Muscle of arm (tissue), 1 donor: ENCODE measurements at regions not wholly inside any gene's neighbourhood (a gene's known extent, or its start where the extent isn't known, plus 50 kb on each side); places are given as distances from the start of the nearest gene placed in this dataset.
"Not testable (repeated sequence)": the region's sequence is repeated elsewhere in the genome, so short reads cannot be mapped to it uniquely, and the experiment has no call there.

Experiments
- DNase-seq: peaks from one replicate; pipeline ENCODE4 v3.0.0-alpha.2; 2013

DNA sequence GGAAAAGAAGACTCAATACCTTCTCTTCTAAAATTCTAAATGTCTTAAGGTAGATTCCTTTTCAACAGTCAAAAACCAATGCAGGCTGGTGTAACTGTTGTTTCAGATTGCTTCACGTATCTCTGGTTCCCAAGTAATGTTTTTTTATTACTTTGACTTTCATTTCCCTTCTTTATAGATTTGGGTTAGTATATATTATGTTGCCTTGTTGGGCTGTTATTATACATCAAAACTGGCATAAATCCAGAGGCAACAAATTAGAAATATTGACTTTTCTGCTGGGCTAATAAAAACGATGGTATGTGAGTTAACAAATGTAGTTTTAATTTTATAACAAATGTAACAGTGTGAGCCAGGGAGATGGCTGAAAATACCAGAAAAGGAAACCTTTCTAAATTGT, 444.7 kb upstream of the TENM3 start:
- no peak for DNase-seq

- DNase-seq: no peak
Measured at GRCh38 chr4:181799561-181800069, 443.6 kb upstream of the TENM3 start.

- DNase-seq: no peak
Measured at GRCh38 chr4:181802207-181802606, 441.0 kb upstream of the TENM3 start.

DNA sequence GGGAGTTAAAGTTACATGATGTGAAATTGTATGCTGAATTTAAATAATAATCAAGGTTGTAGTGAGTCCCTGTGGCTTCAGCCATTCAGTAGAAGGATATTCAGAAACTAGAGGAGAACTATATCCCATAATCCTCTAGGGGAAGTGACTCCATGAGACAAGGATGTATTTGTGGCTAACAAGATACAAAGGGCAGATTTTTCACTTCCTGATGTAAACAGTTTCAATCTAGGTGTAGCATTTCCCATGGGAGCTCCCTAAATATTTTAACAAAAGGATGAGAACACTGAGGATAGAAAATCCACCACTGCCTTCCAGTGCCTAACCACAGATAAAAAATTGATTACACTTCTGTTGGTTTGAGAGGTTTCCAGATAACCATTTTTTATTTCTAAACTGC, 435.4 kb upstream of the TENM3 start:
- DNase-seq: no peak

DNA sequence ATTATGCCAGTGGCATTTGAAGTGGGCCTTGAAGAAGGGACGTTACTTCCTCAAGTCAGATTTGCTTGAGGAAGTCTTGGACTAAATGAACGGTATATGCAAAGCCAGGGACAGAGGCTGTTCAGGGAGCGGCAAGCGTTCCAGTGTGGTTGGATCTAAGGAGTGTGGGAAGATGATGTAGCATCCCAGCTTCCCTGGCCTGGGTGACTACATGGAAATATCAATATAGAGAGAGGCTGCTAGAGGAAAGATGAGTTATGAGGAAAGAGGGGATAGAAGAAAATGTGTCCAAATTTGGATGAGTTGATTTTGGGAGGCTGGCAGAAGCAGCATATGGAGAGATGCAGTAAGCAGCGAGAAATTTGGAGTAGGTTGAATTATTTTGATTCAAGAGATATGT, 432.5 kb upstream of the TENM3 start:
- peak; percentile 20 for DNase-seq

- not testable (repeated sequence) for DNase-seq
Measured at GRCh38 chr4:181811550-181811949, 431.7 kb upstream of the TENM3 start.

DNA sequence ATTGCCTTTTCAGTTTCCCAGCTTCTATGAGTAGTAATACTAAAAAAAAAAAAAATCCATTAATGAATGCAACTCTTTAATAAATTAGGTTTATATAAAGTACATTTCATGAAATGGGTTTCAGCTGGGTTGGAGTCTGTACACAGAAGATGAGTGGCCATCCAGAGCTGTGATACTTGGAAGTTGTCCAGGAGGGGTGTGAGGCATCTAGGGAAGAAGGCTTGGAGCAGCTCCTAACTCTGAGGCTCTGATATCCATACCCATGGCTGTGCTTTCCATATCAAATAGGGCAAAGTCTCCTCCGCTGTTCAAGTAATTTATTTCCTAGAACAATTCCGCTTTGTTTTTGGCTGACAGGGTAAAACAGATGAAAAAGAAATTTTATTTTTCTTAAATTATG, 423.3 kb upstream of the TENM3 start:
- no peak for DNase-seq

DNA sequence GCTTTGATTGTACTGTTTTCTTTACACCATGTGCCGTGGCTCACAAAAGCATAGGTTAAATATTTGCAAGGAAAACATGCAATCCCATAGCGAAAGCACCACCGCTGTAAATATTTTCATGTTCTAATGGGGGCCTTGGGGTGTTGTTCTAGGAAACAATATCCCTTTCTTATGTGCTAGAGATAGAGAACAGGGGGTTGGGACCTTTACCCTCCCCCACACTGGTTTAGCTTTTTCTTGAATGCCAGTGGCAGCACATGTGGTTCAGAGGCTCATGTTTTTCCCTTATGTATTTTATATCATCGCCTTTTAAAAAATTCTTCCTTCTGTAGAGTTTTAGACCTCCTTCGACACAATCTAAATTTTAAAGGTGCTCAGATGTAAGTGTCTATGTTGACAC, 422.6 kb upstream of the TENM3 start:
- no peak for DNase-seq

DNA sequence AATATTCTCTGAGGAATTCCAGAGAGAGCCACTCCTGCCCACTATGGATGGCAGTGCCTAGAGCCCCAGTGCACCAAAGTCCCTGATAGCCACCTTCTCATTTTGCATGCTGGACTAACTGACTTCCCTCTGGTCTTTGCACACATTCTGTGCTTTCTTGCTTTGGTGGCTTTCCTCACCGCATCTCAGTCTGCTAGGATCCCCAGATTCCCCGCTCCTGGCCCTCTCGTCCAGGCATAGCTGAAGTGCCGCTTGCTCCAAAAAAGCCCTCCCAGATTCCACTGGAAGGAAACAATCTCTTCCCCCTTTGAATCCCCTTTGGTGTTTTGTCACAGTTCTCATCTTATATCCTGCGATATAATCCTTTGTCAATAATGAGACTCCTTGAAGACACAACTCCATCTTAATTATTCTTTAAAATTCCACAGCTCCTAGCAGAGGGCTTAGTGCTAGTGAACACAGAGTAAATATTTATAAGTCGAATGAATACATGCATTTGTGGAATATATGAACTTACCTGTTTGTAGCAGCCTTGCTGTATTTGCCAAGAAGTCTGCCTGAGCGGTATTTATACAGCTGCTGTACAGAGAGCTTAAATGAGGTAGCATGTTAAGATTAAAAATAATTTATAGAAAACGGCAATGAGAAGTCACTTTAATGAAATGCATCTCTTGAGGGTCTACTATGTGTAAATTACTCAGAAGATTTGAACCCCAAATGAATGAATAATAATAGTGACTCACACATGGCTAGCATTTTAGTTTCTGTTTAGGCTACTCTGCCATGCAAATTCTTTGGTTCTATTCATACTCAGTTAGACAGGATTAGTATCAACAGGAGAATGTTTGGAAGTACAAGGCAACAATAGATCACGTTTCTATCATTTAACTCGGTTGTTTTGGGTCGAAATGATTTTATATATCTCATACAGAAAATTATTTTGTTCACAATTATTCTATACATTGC, 421.9 kb upstream of the TENM3 start:
- DNase-seq: no peak

- no peak for DNase-seq
Measured at GRCh38 chr4:181822005-181822375, 421.2 kb upstream of the TENM3 start.

DNA sequence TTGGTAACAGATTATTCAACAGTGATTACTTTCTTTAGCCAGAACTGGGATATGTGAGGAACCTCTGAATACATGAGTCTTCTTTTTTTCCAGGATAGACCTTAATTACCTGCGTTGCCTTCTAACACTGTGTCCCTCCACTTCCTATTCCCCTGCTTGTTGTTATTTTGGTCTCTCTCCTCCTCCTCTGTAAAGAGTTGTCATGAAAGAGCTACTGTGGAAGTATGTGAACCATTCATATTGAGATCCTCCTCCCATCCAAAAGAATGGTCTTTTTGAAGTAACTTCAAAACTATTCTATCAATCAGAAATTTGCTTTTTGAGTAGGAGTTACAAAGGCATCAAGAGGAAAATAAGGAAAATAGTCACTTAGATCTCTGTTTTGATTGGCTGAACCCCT, 420.0 kb upstream of the TENM3 start:
- DNase-seq: no peak

- DNase-seq: no peak
Measured at GRCh38 chr4:181823645-181824044, 419.6 kb upstream of the TENM3 start.

GRCh38 chr4:181825564-181825963, 417.6 kb upstream of the TENM3 start:
- no peak for DNase-seq

- no peak for DNase-seq
Measured at GRCh38 chr4:181827246-181827645, 416.0 kb upstream of the TENM3 start.

GRCh38 chr4:181830404-181831035, 412.7 kb upstream of the TENM3 start:
- no peak for DNase-seq

DNA sequence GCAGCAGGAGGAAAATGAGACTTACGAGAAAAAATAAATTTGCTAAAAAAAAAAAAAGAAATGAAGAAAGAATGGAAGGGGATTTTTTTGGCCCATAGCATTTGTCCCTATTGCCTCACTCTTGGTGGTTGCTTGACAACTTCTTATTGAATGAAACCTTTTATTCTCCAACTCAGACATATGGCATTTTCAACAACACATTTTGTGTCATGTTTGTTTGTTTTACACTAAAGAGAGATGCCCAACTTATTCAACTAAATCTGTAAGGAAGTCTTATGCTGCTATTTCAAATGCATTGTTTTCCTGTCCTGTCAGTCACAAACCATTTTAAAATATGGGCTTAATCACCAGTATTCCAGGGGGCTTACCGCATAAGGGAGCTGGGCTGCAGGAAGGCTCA, 409.1 kb upstream of the TENM3 start:
- no peak for DNase-seq

- DNase-seq: no peak
Measured at GRCh38 chr4:181835348-181835747, 407.9 kb upstream of the TENM3 start.

DNA sequence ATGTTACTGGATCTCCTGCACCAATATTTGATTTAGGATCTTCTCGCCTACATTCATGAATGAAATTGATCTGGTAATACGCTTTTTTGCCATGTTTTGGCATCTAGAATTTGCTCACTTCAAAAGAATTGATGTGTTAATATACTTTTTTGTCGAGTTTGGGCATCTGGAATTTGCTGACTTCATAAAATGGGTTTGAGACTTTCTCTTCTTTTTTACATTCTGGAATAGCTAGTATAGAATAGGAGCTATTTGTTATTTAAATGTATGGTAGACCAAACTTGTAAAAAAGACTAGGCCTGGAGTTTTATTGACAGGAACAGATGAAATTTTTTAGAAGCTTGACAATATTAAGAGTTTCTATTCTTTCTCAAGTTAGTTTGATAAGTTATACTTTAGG, 404.9 kb upstream of the TENM3 start:
- DNase-seq: no peak

- not testable (repeated sequence) for DNase-seq
Measured at GRCh38 chr4:181843797-181844196, 399.4 kb upstream of the TENM3 start.

- no peak for DNase-seq
Measured at GRCh38 chr4:181845617-181846016, 397.6 kb upstream of the TENM3 start.

DNA sequence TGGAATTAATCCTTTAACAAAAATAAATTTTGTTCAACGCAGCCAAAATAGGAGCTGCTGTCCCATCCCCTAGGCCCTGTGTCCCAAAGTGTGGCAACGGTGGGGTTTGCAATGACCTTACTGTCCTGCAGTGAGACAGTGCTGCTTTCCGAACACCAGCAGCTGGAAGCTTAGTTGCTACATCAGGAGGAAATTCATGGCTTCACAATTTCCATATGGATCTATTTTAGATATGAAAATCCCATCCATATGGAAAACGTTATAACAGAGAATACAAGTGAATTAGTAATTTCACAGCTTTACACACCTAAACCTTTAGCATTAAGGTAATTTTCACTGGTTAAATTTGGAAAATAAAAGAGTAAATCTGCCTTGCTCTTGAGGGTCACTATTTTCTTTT, 396.3 kb upstream of the TENM3 start:
- no peak for DNase-seq

- no peak for DNase-seq
Measured at GRCh38 chr4:181848357-181848756, 394.8 kb upstream of the TENM3 start.

DNA sequence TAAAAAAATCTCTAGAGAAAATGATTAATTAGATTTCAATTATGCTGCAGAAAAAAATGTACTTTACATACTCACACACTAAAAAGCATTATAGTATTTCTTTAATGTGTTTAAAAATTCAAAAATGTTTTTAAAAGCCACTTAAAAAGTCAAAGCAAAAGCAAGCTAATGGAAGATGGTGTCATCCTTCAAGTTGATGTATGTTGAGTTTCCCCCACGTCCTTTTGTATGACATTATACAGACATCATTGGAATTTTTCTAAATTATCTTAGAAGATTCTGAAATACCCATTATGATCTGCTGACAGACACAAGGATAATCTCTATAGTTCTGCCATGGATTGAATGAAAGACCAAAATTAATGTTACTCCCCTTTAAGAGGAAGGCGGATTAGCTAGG, 393.7 kb upstream of the TENM3 start:
- no peak for DNase-seq
